ENCODE measurements at regions not wholly inside any gene's neighbourhood (a gene's known extent, or its start where the extent isn't known, plus 50 kb on each side); places are given as distances from the start of the nearest gene placed in this dataset.
"Not testable (repeated sequence)": the region's sequence is repeated elsewhere in the genome, so short reads cannot be mapped to it uniquely, and the experiment has no call there.

DNA sequence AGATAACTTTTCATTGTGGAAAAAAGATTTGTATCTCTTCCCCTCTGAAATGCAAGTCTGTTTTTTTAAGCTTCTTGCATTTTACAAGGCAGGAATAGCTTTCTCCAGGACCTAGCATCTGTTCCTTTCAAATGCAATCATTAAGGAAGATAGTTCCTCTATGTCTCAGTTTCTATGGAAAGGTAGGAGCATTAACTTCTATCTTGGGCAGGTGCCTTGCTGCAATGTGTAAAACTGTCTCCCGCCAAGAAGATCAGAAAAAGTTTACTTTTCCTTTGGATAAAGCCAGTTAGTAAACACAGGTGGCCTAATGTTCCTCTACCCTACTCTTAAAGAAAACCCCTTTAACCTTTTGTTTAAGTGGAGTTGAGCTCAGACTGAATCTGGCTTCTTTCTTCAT is 560.6 kb upstream of the CYLC2 start:
- no peak for DNase-seq
- Histone ChIP-seq H3K27me3 (ENCODE audit: control insufficient read depth, insufficient read depth, low read length) (no peaks in the 10 kb centered on the region), H3K27ac (ENCODE audit: low read length) (no peak overlapping the region), H3K4me3 (ENCODE audit: low read length) (no peak overlapping the region), H3K4me1 (ENCODE audit: control insufficient read depth, insufficient read depth, low read length) (no peaks in the 10 kb centered on the region), H3K36me3 (ENCODE audit: control insufficient read depth, insufficient read depth, low read length) (no peaks in the 10 kb centered on the region), H3K9me3 (replicated peaks; ENCODE audit: control insufficient read depth, low read depth, low read length) (no peaks in the 10 kb centered on the region)
- no CpG with 5 or more reads among the region's 1 CpG for WGBS (ENCODE audit: insufficient coverage)

- Histone ChIP-seq H3K4me3 (ENCODE audit: low read length) (no peak overlapping the region), H3K4me1 (ENCODE audit: control insufficient read depth, insufficient read depth, low read length) (no peaks in the 10 kb centered on the region), H3K9me3 (replicated peaks; ENCODE audit: control insufficient read depth, low read depth, low read length) (no peaks in the 10 kb centered on the region), H3K36me3 (ENCODE audit: control insufficient read depth, insufficient read depth, low read length) (no peaks in the 10 kb centered on the region), H3K27ac (ENCODE audit: low read length) (no peak overlapping the region), H3K27me3 (ENCODE audit: control insufficient read depth, insufficient read depth, low read length) (no peaks in the 10 kb centered on the region)
- peak; percentile 11 for DNase-seq
- no CpG with 5 or more reads among the region's 4 CpGs for WGBS (ENCODE audit: insufficient coverage)
Observed at GRCh38 chr9:102428305-102428704, 566.8 kb upstream of the CYLC2 start.

DNA sequence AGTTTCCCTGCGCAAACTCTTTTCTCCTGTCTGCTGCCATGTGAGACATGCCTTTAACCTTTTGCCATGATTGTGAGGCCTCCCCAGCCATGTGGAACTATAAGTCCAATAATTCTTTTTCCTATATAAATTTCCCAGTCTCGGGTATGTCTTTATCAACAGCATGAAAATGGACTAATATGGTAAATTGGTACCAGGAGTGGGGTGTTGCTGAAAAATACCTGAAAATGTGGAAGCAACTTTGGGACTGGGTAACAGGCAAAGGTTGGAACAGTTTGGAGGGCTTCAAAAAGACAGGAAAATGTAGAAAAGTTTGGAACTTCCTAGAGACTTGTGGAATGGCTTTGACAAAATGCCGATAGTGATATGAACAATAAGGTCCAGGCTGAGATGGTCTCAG is 578.9 kb upstream of the CYLC2 start:
- WGBS (ENCODE audit: insufficient coverage): 93% methylated on average over 2 of the region's 3 CpGs
- H3K4me3 ChIP-seq (ENCODE audit: low read length); H3K36me3 ChIP-seq (ENCODE audit: control insufficient read depth, insufficient read depth, low read length); H3K27me3 ChIP-seq (ENCODE audit: control insufficient read depth, insufficient read depth, low read length); H3K27ac ChIP-seq (ENCODE audit: low read length); DNase-seq; H3K4me1 ChIP-seq (ENCODE audit: control insufficient read depth, insufficient read depth, low read length): not testable (repeated sequence)
- peaks cover 21% of the 10 kb centered on the region for H3K9me3 ChIP-seq (replicated peaks; ENCODE audit: control insufficient read depth, low read depth, low read length)

DNA sequence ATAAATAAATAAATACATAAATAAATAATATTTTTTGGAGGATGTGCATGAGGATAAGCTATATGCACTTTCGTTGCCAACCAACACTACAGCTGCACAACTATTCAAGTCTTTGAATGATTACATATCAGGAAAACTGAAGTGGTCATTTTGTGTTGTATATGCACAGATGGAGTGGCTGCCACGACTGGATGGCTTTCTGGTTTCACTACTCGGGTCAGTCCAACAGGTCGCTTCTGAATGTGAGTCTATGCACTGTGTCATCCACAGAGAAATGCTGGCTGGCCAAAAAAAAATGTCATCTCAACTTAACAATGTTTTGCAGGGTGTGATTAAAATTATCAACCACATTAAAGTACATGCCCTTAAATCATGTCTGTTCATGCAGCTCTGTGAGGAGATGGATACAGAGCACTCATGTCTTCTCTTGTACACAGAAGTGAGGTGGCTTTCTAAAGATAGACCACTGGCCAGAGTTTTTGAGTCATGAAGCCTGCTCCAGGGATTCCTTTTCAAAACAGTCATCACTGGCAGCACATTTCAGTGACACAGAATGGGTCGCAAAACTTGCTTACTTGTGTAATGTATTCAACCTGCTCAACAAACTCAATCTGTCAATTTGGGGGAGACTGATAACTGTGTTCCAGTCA is 589.8 kb upstream of the CYLC2 start:
- no peaks in the 10 kb centered on the region for H3K9me3 ChIP-seq (replicated peaks; ENCODE audit: control insufficient read depth, low read depth, low read length)
- DNase-seq: no peak
- H3K27me3 ChIP-seq (ENCODE audit: control insufficient read depth, insufficient read depth, low read length): no peaks in the 10 kb centered on the region
- no peaks in the 10 kb centered on the region for H3K4me1 ChIP-seq (ENCODE audit: control insufficient read depth, insufficient read depth, low read length)
- WGBS (ENCODE audit: insufficient coverage): no CpG with 5 or more reads among the region's 5 CpGs
- H3K4me3 ChIP-seq (ENCODE audit: low read length): no peak overlapping the region
- H3K27ac ChIP-seq (ENCODE audit: low read length): no peak overlapping the region
- no peaks in the 10 kb centered on the region for H3K36me3 ChIP-seq (ENCODE audit: control insufficient read depth, insufficient read depth, low read length)

- no peaks in the 10 kb centered on the region for H3K9me3 ChIP-seq (replicated peaks; ENCODE audit: control insufficient read depth, low read depth, low read length)
- no peak overlapping the region for H3K27ac ChIP-seq (ENCODE audit: low read length)
- no peaks in the 10 kb centered on the region for H3K36me3 ChIP-seq (ENCODE audit: control insufficient read depth, insufficient read depth, low read length)
- no peaks in the 10 kb centered on the region for H3K4me1 ChIP-seq (ENCODE audit: control insufficient read depth, insufficient read depth, low read length)
- H3K4me3 ChIP-seq (ENCODE audit: low read length): no peak overlapping the region
- DNase-seq: no peak
- WGBS (ENCODE audit: insufficient coverage): 83% methylated on average over 2 of the region's 3 CpGs
- H3K27me3 ChIP-seq (ENCODE audit: control insufficient read depth, insufficient read depth, low read length): no peaks in the 10 kb centered on the region
Observed at GRCh38 chr9:102403514-102403913, 591.6 kb upstream of the CYLC2 start.

DNA sequence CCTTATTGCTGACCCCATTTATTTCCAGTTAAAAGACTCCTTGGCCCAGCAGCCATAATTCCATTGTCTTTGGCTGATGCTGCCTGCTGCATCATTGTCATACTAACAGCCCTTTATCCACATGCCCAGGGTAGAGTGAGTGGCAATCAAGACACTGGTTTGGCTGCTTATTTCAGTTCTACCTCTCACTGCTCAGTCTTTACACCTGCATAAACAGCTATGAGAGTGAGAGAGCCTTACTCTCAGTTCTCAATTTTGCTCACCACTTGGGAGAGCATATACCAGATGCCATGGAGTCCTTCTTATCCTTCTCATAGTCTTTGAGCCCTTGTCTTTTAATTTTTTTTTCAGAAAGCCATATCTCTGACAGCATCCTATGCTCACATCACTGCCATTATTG is 596.9 kb upstream of the CYLC2 start:
- no peaks in the 10 kb centered on the region for H3K27me3 ChIP-seq (ENCODE audit: control insufficient read depth, insufficient read depth, low read length)
- no peak overlapping the region for H3K4me3 ChIP-seq (ENCODE audit: low read length)
- H3K9me3 ChIP-seq (replicated peaks; ENCODE audit: control insufficient read depth, low read depth, low read length): no peaks in the 10 kb centered on the region
- H3K27ac ChIP-seq (ENCODE audit: low read length): no peak overlapping the region
- no peak for DNase-seq
- H3K4me1 ChIP-seq (ENCODE audit: control insufficient read depth, insufficient read depth, low read length): no peaks in the 10 kb centered on the region
- H3K36me3 ChIP-seq (ENCODE audit: control insufficient read depth, insufficient read depth, low read length): no peaks in the 10 kb centered on the region

DNA sequence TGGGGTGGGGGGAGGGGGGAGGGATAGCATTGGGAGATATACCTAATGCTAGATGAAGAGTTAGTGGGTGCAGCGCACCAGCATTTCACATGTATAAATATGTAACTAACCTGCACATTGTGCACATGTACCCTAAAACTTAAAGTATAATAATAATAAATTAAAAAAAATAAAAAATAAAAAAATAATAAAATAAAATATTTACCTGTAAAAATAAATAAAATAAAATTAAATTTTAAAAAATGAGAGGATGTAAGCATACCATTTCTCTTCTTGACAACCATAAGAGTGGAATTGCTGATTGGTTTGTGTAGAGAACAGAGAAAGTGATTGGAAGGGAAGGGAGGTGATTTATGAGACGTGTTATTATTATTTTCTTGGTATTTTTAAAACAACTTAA is 609.5 kb upstream of the CYLC2 start:
- not testable (repeated sequence) for H3K4me1 ChIP-seq (ENCODE audit: control insufficient read depth, insufficient read depth, low read length); DNase-seq; H3K4me3 ChIP-seq (ENCODE audit: low read length); H3K27me3 ChIP-seq (ENCODE audit: control insufficient read depth, insufficient read depth, low read length); H3K9me3 ChIP-seq (replicated peaks; ENCODE audit: control insufficient read depth, low read depth, low read length); H3K27ac ChIP-seq (ENCODE audit: low read length); H3K36me3 ChIP-seq (ENCODE audit: control insufficient read depth, insufficient read depth, low read length)
- no CpG with 5 or more reads among the region's 2 CpGs for WGBS (ENCODE audit: insufficient coverage)

- Histone ChIP-seq H3K4me3 (ENCODE audit: low read length) (no peak overlapping the region), H3K27ac (ENCODE audit: low read length) (no peak overlapping the region), H3K4me1 (ENCODE audit: control insufficient read depth, insufficient read depth, low read length) (no peaks in the 10 kb centered on the region), H3K36me3 (ENCODE audit: control insufficient read depth, insufficient read depth, low read length) (no peaks in the 10 kb centered on the region), H3K9me3 (replicated peaks; ENCODE audit: control insufficient read depth, low read depth, low read length) (no peaks in the 10 kb centered on the region), H3K27me3 (ENCODE audit: control insufficient read depth, insufficient read depth, low read length) (no peaks in the 10 kb centered on the region)
- DNase-seq: no peak
- WGBS (ENCODE audit: insufficient coverage): 38% methylated on average over 2 of the region's 6 CpGs
Observed at GRCh38 chr9:102362470-102363132, 624.2 kb upstream of the GRIN3A start.

DNA sequence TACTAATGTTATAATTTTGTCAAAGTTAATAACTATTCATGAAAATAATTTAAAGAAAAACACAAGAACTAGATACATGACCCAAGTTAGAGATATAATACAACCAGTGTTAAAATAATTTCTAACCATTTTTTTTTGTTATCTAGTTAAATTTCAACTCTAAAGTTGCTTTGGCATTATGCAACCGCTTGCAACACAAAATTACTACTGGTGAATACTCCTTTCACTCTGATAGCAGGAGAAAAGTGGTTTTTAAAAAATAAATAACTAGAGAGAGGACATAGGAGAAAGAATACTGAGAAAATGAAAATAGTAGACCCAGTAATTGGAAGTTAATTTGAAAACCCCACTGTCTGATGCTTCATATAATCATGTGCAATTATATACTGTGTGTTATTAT is 622.4 kb upstream of the GRIN3A start:
- Histone ChIP-seq H3K4me1 (ENCODE audit: control insufficient read depth, insufficient read depth, low read length) (no peaks in the 10 kb centered on the region), H3K27me3 (ENCODE audit: control insufficient read depth, insufficient read depth, low read length) (no peaks in the 10 kb centered on the region), H3K9me3 (replicated peaks; ENCODE audit: control insufficient read depth, low read depth, low read length) (peaks cover 3% of the 10 kb centered on the region), H3K36me3 (ENCODE audit: control insufficient read depth, insufficient read depth, low read length) (no peaks in the 10 kb centered on the region), H3K27ac (ENCODE audit: low read length) (no peak overlapping the region), H3K4me3 (ENCODE audit: low read length) (no peak overlapping the region)
- DNase-seq: no peak
- no CpG with 5 or more reads among the region's 1 CpG for WGBS (ENCODE audit: insufficient coverage)

- Histone ChIP-seq H3K4me3 (ENCODE audit: low read length) (no peak overlapping the region), H3K9me3 (replicated peaks; ENCODE audit: control insufficient read depth, low read depth, low read length) (peaks cover 3% of the 10 kb centered on the region), H3K36me3 (ENCODE audit: control insufficient read depth, insufficient read depth, low read length) (no peaks in the 10 kb centered on the region), H3K27me3 (ENCODE audit: control insufficient read depth, insufficient read depth, low read length) (no peaks in the 10 kb centered on the region), H3K4me1 (ENCODE audit: control insufficient read depth, insufficient read depth, low read length) (no peaks in the 10 kb centered on the region), H3K27ac (ENCODE audit: low read length) (no peak overlapping the region)
- DNase-seq: no peak
- 74% methylated on average over 5 of the region's 5 CpGs for WGBS (ENCODE audit: insufficient coverage)
Observed at GRCh38 chr9:102355982-102356381, 617.5 kb upstream of the GRIN3A start.

DNA sequence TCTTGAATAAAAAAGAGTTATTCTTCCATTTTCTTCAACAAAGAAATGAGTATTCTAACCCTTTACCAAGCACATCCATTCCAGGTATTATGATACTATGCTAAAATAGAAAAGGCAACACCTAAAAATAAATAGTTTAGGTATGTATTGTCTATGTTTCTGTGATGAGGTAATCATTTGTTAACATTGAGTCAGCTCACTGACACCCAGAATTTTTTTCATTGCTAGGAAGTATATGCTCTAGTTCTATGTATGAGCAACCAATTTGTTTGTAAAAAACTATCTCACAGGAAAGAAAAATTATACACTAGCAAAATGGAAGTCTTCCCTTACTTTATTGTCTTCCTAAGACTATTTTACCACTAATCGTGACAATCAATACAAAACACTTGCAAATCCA is 615.6 kb upstream of the GRIN3A start:
- Histone ChIP-seq H3K4me3 (ENCODE audit: low read length) (no peak overlapping the region), H3K36me3 (ENCODE audit: control insufficient read depth, insufficient read depth, low read length) (no peaks in the 10 kb centered on the region), H3K27me3 (ENCODE audit: control insufficient read depth, insufficient read depth, low read length) (no peaks in the 10 kb centered on the region), H3K9me3 (replicated peaks; ENCODE audit: control insufficient read depth, low read depth, low read length) (peaks cover 3% of the 10 kb centered on the region), H3K4me1 (ENCODE audit: control insufficient read depth, insufficient read depth, low read length) (no peaks in the 10 kb centered on the region), H3K27ac (ENCODE audit: low read length) (no peak overlapping the region)
- no CpG with 5 or more reads among the region's 1 CpG for WGBS (ENCODE audit: insufficient coverage)
- no peak for DNase-seq
